H1 (cell line): ENCODE measurements at regions not wholly inside any gene's neighbourhood (a gene's known extent, or its start where the extent isn't known, plus 50 kb on each side); places are given as distances from the start of the nearest gene placed in this dataset.

Experiments
- CTCF ChIA-PET: fragments of 300-600 bp; sonication (Branson Sonifier 250); formaldehyde crosslinking; loops from one replicate; lab custom pipeline; 2021; ENCODE audit not compliant: partially characterized antibody; lab: Charles Lee
- POLR2A ChIA-PET: fragments of 300-600 bp; sonication (Branson Sonifier 250); formaldehyde crosslinking; loops from one replicate; lab custom pipeline; 2021; ENCODE audit warnings: inconsistent platforms; ENCODE audit not compliant: partially characterized antibody; lab: Charles Lee
- DNase-seq, 2 experiments: peaks; one replicate each; pipeline versions ENCODE4 v3.0.0 to v3.0.0-alpha.2; 2010 to 2022; ENCODE audit warnings: low spot score in 2 of 2, low read depth in 1 of 2, mixed read lengths in 1 of 2
- FAIRE-seq: peaks from 2 replicates; lab custom pipeline; 2011; peaks lifted over from hg19 to GRCh38; lab: Jason Lieb, UNC
- H2AFZ ChIP-seq: 2 replicates; pipeline ENCODE4 v1.8.1; 2012; ENCODE audit warnings: low read length, inconsistent platforms
- H2AK5ac ChIP-seq: 2 replicates; pipeline ENCODE4 v1.6.1; 2013; ENCODE audit warnings: low read depth, low read length
- H2BK120ac ChIP-seq: replicated peaks from 2 replicates; pipeline ENCODE3; 2013; ENCODE audit warnings: low read depth, low read length, inconsistent platforms
- H2BK12ac ChIP-seq: 2 replicates; pipeline ENCODE4 v1.6.1; 2013; ENCODE audit warnings: low read depth, low read length
- H2BK15ac ChIP-seq: 2 replicates; pipeline ENCODE4 v1.6.1; 2013; ENCODE audit warnings: low read length
- H2BK20ac ChIP-seq: 2 replicates; pipeline ENCODE4 v1.6.1; 2013; ENCODE audit warnings: low read length
- H2BK5ac ChIP-seq: 2 replicates; pipeline ENCODE4 v1.6.1; 2013; ENCODE audit warnings: low read depth, low read length
- H3K14ac ChIP-seq: 2 replicates; pipeline ENCODE4 v1.6.1; 2013; ENCODE audit warnings: inconsistent platforms; ENCODE audit not compliant: insufficient read length
- H3K18ac ChIP-seq: 2 replicates; pipeline ENCODE4 v1.6.1; 2013; ENCODE audit warnings: low read length; ENCODE audit errors: extremely low read depth
- H3K23ac ChIP-seq: 2 replicates; pipeline ENCODE4 v1.6.1; 2013; ENCODE audit warnings: inconsistent platforms; ENCODE audit not compliant: insufficient read length
- H3K23me2 ChIP-seq: 2 replicates; pipeline ENCODE4 v1.6.1; 2013; ENCODE audit warnings: low read depth, low read length
- H3K27ac ChIP-seq: 2 replicates; pipeline ENCODE4 v1.6.1; 2011; ENCODE audit warnings: low read depth, low read length, inconsistent platforms
- H3K27me3 ChIP-seq, 4 experiments: replicated peaks in 1 of 4; 1 replicate in 1 of 4; 2 replicates in 3 of 4; pipeline versions ENCODE4 v1.6.1 to v1.8.1; 2011 to 2013; ENCODE audit warnings: low read length in 3 of 4, mild to moderate bottlenecking in 3 of 4, inconsistent platforms in 2 of 4, mixed read lengths in 2 of 4, moderate library complexity in 1 of 4; ENCODE audit not compliant: control insufficient read depth in 3 of 4, insufficient read depth in 3 of 4; ENCODE audit errors: extremely low read depth in 1 of 4
- H3K36me3 ChIP-seq, 4 experiments: 2 replicates each; pipeline versions ENCODE4 v1.6.1 to v1.8.1; 2011 to 2013; ENCODE audit warnings: mild to moderate bottlenecking in 4 of 4, low read length in 3 of 4, moderate library complexity in 2 of 4, control low read depth in 1 of 4, inconsistent platforms in 1 of 4; ENCODE audit not compliant: insufficient read depth in 4 of 4, control insufficient read depth in 2 of 4
- H3K4ac ChIP-seq: replicated peaks from 2 replicates; pipeline ENCODE3; 2013; ENCODE audit warnings: low read length, low read depth, mixed read lengths, inconsistent platforms; ENCODE audit not compliant: insufficient read length
- H3K4me1 ChIP-seq, 4 experiments: replicated peaks in 1 of 4; 1 replicate in 1 of 4; 2 replicates in 3 of 4; pipeline versions ENCODE4 v1.6.1 to v1.8.1; 2011 to 2013; ENCODE audit warnings: low read length in 3 of 4, inconsistent platforms in 2 of 4, mixed read lengths in 1 of 4; ENCODE audit not compliant: insufficient read depth in 4 of 4, control insufficient read depth in 3 of 4
- H3K4me2 ChIP-seq, 2 experiments: 2 replicates each; pipeline versions ENCODE4 v1.6.1 to v1.8.1; 2011 to 2013; ENCODE audit warnings: low read depth in 2 of 2, low read length in 2 of 2, control low read depth in 1 of 2, inconsistent platforms in 1 of 2, mild to moderate bottlenecking in 1 of 2; ENCODE audit not compliant: insufficient read depth in 1 of 2
- H3K4me3 ChIP-seq, 4 experiments: fragments of 200-600, 300-600 bp in 1 of 4; sonication (generic), shearing (Covaris generic), sonication (Bioruptor Twin) in 1 of 4; 2 replicates each; pipeline versions ENCODE4 v1.5.1 to v1.8.1; 2011 to 2016; ENCODE audit warnings: low read length in 4 of 4, low read depth in 3 of 4, control low read depth in 2 of 4, inconsistent platforms in 2 of 4, mild to moderate bottlenecking in 2 of 4, mixed read lengths in 1 of 4, moderate library complexity in 1 of 4; ENCODE audit not compliant: insufficient read depth in 2 of 4; ENCODE audit errors: extremely low read depth in 1 of 4
- H3K56ac ChIP-seq: replicated peaks from 2 replicates; pipeline ENCODE3; 2013; ENCODE audit warnings: low read depth, mild to moderate bottlenecking, mixed read lengths, low read length, inconsistent platforms; ENCODE audit not compliant: insufficient read length
- H3K79me1 ChIP-seq: 2 replicates; pipeline ENCODE4 v1.6.1; 2013; ENCODE audit warnings: low read depth, low read length, control low read depth
- H3K79me2 ChIP-seq, 2 experiments: 2 replicates each; pipeline versions ENCODE4 v1.6.1 to v1.8.1; 2012 to 2013; ENCODE audit warnings: low read length in 2 of 2, mild to moderate bottlenecking in 2 of 2, inconsistent platforms in 1 of 2; ENCODE audit not compliant: insufficient read depth in 2 of 2, control insufficient read depth in 1 of 2
- H3K9ac ChIP-seq, 4 experiments: replicated peaks in 1 of 4; 1 replicate in 1 of 4; 2 replicates in 3 of 4; pipeline versions ENCODE4 v1.6.1 to v1.8.1; 2011 to 2013; ENCODE audit warnings: low read depth in 3 of 4, low read length in 3 of 4, control low read depth in 2 of 4, mild to moderate bottlenecking in 2 of 4, moderate library complexity in 2 of 4, inconsistent platforms in 1 of 4; ENCODE audit errors: extremely low read depth in 1 of 4
- H3K9me3 ChIP-seq, 2 experiments: 2 replicates each; pipeline versions ENCODE4 v1.6.1 to v1.8.1; 2012 to 2013; ENCODE audit warnings: mild to moderate bottlenecking in 2 of 2, moderate library complexity in 2 of 2, control low read depth in 1 of 2, inconsistent platforms in 1 of 2, low read depth in 1 of 2, low read length in 1 of 2, mixed read lengths in 1 of 2; ENCODE audit not compliant: insufficient read depth in 2 of 2
- H4K20me1 ChIP-seq, 2 experiments: replicated peaks in 1 of 2; 2 replicates each; pipeline versions ENCODE3 to v1.8.1; 2011 to 2013; ENCODE audit warnings: inconsistent platforms in 2 of 2, low read length in 2 of 2, mild to moderate bottlenecking in 1 of 2; ENCODE audit not compliant: insufficient read depth in 2 of 2, control insufficient read depth in 1 of 2
- H4K5ac ChIP-seq: 2 replicates; pipeline ENCODE4 v1.6.1; 2013; ENCODE audit warnings: low read length, low read depth, mixed read lengths, inconsistent platforms; ENCODE audit not compliant: insufficient read length
- H4K8ac ChIP-seq: 2 replicates; pipeline ENCODE4 v1.8.0; 2013; ENCODE audit warnings: mild to moderate bottlenecking, moderate library complexity, low read length, inconsistent platforms; ENCODE audit not compliant: insufficient read depth; ENCODE audit errors: extremely low read depth
- H4K91ac ChIP-seq: replicated peaks from 2 replicates; pipeline ENCODE3; 2013; ENCODE audit warnings: low read length, mixed read lengths, inconsistent platforms; ENCODE audit not compliant: insufficient read length
- CEBPB ChIP-seq: IDR thresholded peaks from 2 replicates; pipeline ENCODE4 v1.6.1; 2012; ENCODE audit warnings: low read depth, low read length
- SIRT6 ChIP-seq: IDR thresholded peaks from one replicate; pipeline ENCODE4 v1.7.1; 2012; ENCODE audit warnings: low read length, inconsistent platforms
- TBP ChIP-seq: IDR thresholded peaks from 2 replicates; pipeline ENCODE4 v1.6.1; 2011; ENCODE audit warnings: low read depth, low read length, improper control_type of control experiment
- WGBS, 2 experiments: shearing (Covaris generic) in 1 of 2; methylation state at CpG; one replicate each; pipeline versions ENCODE4 v1.1.6 to v1.1.7; 2013 to 2015; ENCODE audit warnings: low lambda C conversion rate in 2 of 2, mixed read lengths in 2 of 2, inconsistent platforms in 1 of 2, low coverage in 1 of 2, missing lambda C conversion rate in 1 of 2; ENCODE audit not compliant: insufficient replicate concordance in 2 of 2, insufficient coverage in 1 of 2, insufficient read length in 1 of 2; ENCODE audit errors: extremely low coverage in 1 of 2, missing lambda C conversion rate in 1 of 2; 5-methylcytosine and 5-hydroxymethylcytosine counted together

- WGBS, 2 experiments: 100% methylated on average over 1 of the region's 1 CpG; no CpG with 5 or more reads in 1 of the 2 experiments
Measured at GRCh38 chr4:128711361-128711760, 98.1 kb upstream of the JADE1 start.

More at GRCh38 chr4:128711361-128711760, 98.1 kb upstream of the JADE1 start:
- no peaks in the 10 kb centered on the region for H3K36me3 ChIP-seq
- no peak overlapping the region for H3K14ac ChIP-seq
- H2AFZ ChIP-seq: no peak overlapping the region
- H2BK5ac ChIP-seq: no peak overlapping the region
- no peaks in the 10 kb centered on the region for H3K23me2 ChIP-seq
- H4K8ac ChIP-seq: no peak overlapping the region
- peaks cover 0 to 4% (median 1%) of the 10 kb centered on the region in 4 experiments; a peak in 4 of 7 replicates for H3K4me1 ChIP-seq
- H2BK120ac ChIP-seq: no peak overlapping the region
- no peak overlapping the region for H3K23ac ChIP-seq
- no peak overlapping the region for H3K27ac ChIP-seq
- no peak overlapping the region for H3K4me2 ChIP-seq
- H3K9me3 ChIP-seq: no peaks in the 10 kb centered on the region
- no peak overlapping the region for H2AK5ac ChIP-seq
- TF ChIP-seq SIRT6 (no peak), TBP (no peak), CEBPB (no peak)
- no peaks in the 10 kb centered on the region for H3K79me1 ChIP-seq
- H4K91ac ChIP-seq: no peak overlapping the region
- no peak overlapping the region for H4K5ac ChIP-seq
- no peak overlapping the region for H3K4ac ChIP-seq
- DNase-seq (no peak), FAIRE-seq (no peak)
- no peak overlapping the region for H2BK12ac ChIP-seq
- CTCF ChIA-PET: interaction anchor here (0.7 to 0.9 kb wide), 2 partner anchors 14 to 137 kb away, joined by 3 to 4 read pairs; no protein-coding TSS in a partner anchor
- no peak overlapping the region for H2BK20ac ChIP-seq
- H4K20me1 ChIP-seq: no peaks in the 10 kb centered on the region
- no peak overlapping the region for H3K56ac ChIP-seq
- POLR2A ChIA-PET: interaction anchor here (0.7 kb wide), 1 partner anchor 101 kb away, joined by 3 read pairs; no protein-coding TSS in a partner anchor
- H3K4me3 ChIP-seq: no peak overlapping the region
- no peaks in the 10 kb centered on the region for H3K27me3 ChIP-seq
- no peak overlapping the region for H3K9ac ChIP-seq
- no peak overlapping the region for H2BK15ac ChIP-seq
- H3K18ac ChIP-seq: no peak overlapping the region
- no peaks in the 10 kb centered on the region for H3K79me2 ChIP-seq
